ENCODE measurements at regions not wholly inside any gene's neighbourhood (a gene's known extent, or its start where the extent isn't known, plus 50 kb on each side); places are given as distances from the start of the nearest gene placed in this dataset.

GRCh38 chr12:100715976-100716944 is 78.3 kb upstream of the ANO4 start:
- no peak for TF ChIP-seq POLR2A (IDR thresholded peaks at IDR 0.05)
- no peak for TF ChIP-seq CTCF (IDR thresholded peaks at IDR 0.05)
- TF ChIP-seq POLR2AphosphoS5 (IDR thresholded peaks at IDR 0.05) = no peak
- no peak for TF ChIP-seq EP300 (IDR thresholded peaks at IDR 0.05)

Data from gastroesophageal sphincter (tissue), 3 donors.